Keratinocyte (primary cell): ENCODE measurements at regions not wholly inside any gene's neighbourhood (a gene's known extent, or its start where the extent isn't known, plus 50 kb on each side); places are given as distances from the start of the nearest gene placed in this dataset.

Experiments
- DNase-seq: peaks from one replicate; pipeline ENCODE4 v3.0.0-alpha.2; 2011; ENCODE audit warnings: low read depth, missing footprints, low spot score
- FAIRE-seq: peaks from 2 replicates; lab custom pipeline; 2011; peaks lifted over from hg19 to GRCh38; lab: Jason Lieb, UNC
- H2AFZ ChIP-seq: 2 replicates; pipeline ENCODE4 v1.6.0; 2012; ENCODE audit warnings: low read length, control low read depth, inconsistent platforms; ENCODE audit not compliant: control insufficient read depth
- H3K27ac ChIP-seq: 2 replicates; pipeline ENCODE4 v1.5.1; 2011; ENCODE audit warnings: low read length; ENCODE audit not compliant: control insufficient read depth, insufficient read depth
- H3K27me3 ChIP-seq: 3 replicates; pipeline ENCODE4 v1.6.0; 2011; ENCODE audit warnings: low read length; ENCODE audit not compliant: control insufficient read depth, insufficient read depth; ENCODE audit errors: extremely low read depth
- H3K36me3 ChIP-seq, 2 experiments: 2 replicates in 1 of 2; 3 replicates in 1 of 2; pipeline ENCODE4 v1.5.1; 2011; ENCODE audit warnings: low read length in 2 of 2, mild to moderate bottlenecking in 1 of 2; ENCODE audit not compliant: control insufficient read depth in 2 of 2, insufficient read depth in 2 of 2; ENCODE audit errors: extremely low read depth in 1 of 2
- H3K4me1 ChIP-seq: 3 replicates; pipeline ENCODE4 v1.5.1; 2011; ENCODE audit warnings: low read length; ENCODE audit not compliant: control insufficient read depth, insufficient read depth; ENCODE audit errors: extremely low read depth
- H3K4me2 ChIP-seq: 3 replicates; pipeline ENCODE4 v1.6.0; 2011; ENCODE audit warnings: low read depth, low read length; ENCODE audit not compliant: control insufficient read depth, insufficient read depth; ENCODE audit errors: extremely low read depth
- H3K4me3 ChIP-seq, 3 experiments: fragments of 200-600 bp in 1 of 3; sonication (generic) in 1 of 3; 2 replicates in 2 of 3; 3 replicates in 1 of 3; pipeline ENCODE4 v1.5.1; 2011 to 2016; ENCODE audit warnings: low read length in 3 of 3, mild to moderate bottlenecking in 3 of 3, control low read depth in 2 of 3, inconsistent platforms in 1 of 3, low read depth in 1 of 3, mixed read lengths in 1 of 3, mixed run types in 1 of 3, moderate library complexity in 1 of 3; ENCODE audit not compliant: control insufficient read depth in 2 of 3, insufficient read depth in 2 of 3; ENCODE audit errors: extremely low read depth in 1 of 3
- H3K79me2 ChIP-seq: 2 replicates; pipeline ENCODE4 v1.6.0; 2012; ENCODE audit warnings: low read length; ENCODE audit not compliant: control insufficient read depth, insufficient read depth
- H3K9ac ChIP-seq: 3 replicates; pipeline ENCODE4 v1.6.0; 2011; ENCODE audit warnings: low read length; ENCODE audit not compliant: control insufficient read depth, insufficient read depth; ENCODE audit errors: extremely low read depth
- H3K9me1 ChIP-seq: 3 replicates; pipeline ENCODE4 v1.6.0; 2011; ENCODE audit warnings: low read length; ENCODE audit not compliant: control insufficient read depth, insufficient read depth; ENCODE audit errors: extremely low read depth
- H3K9me3 ChIP-seq: 2 replicates; pipeline ENCODE4 v1.5.1; 2012; ENCODE audit warnings: low read depth, low read length; ENCODE audit not compliant: control insufficient read depth
- H4K20me1 ChIP-seq: 3 replicates; pipeline ENCODE4 v1.6.0; 2011; ENCODE audit warnings: low read length; ENCODE audit not compliant: control insufficient read depth, insufficient read depth; ENCODE audit errors: extremely low read depth
- CTCF ChIP-seq, 3 experiments: IDR thresholded peaks in 1 of 3; conservative IDR thresholded peaks in 1 of 3; optimal IDR thresholded peaks in 1 of 3; 2 replicates in 2 of 3; 3 replicates in 1 of 3; pipeline versions ENCODE3 to v1.5.1; 2011; ENCODE audit warnings: low read length in 3 of 3, mild to moderate bottlenecking in 3 of 3, moderate library complexity in 2 of 3, control low read depth in 1 of 3, inconsistent platforms in 1 of 3; ENCODE audit not compliant: insufficient read depth in 2 of 3; ENCODE audit errors: extremely low read depth in 1 of 3
- EZH2 ChIP-seq: IDR thresholded peaks from one replicate; pipeline ENCODE4 v1.6.1; 2012; ENCODE audit warnings: inconsistent platforms, mild to moderate bottlenecking, low read length, moderate library complexity
- dilution Hi-C: fragments of 300-500 bp; cut with MboI; formaldehyde crosslinking; loops from one replicate; pipeline ENCODE4 v1.7.0; 2020; ENCODE audit warnings: low sequenced_read_pairs; ENCODE audit not compliant: extremely low pct_ligation_motif_present

- no peaks in the 10 kb centered on the region for H3K36me3 ChIP-seq
- DNase-seq (no peak), FAIRE-seq (no peak)
- TF ChIP-seq EZH2 = no peak
- TF ChIP-seq CTCF (optimal IDR thresholded peaks at IDR 0.05 in 1 of 3, IDR thresholded peaks at IDR 0.05 in 1 of 3, conservative IDR thresholded peaks at IDR 0.05 in 1 of 3; ENCODE audit: extremely low read depth in 1 of 3, insufficient read depth in 2 of 3, low read length in 3 of 3) = no peak
- H3K4me2 ChIP-seq = no peak overlapping the region
- dilution Hi-C loops = no loop called here
- H3K9ac ChIP-seq = no peak overlapping the region
- H4K20me1 ChIP-seq = peaks cover 2% of the 10 kb centered on the region
- H3K27me3 ChIP-seq = peaks cover 7% of the 10 kb centered on the region
- no peak overlapping the region for H3K27ac ChIP-seq
- H3K9me3 ChIP-seq = no peaks in the 10 kb centered on the region
- H3K4me3 ChIP-seq = no peak overlapping the region
- H3K9me1 ChIP-seq = no peaks in the 10 kb centered on the region
- H3K79me2 ChIP-seq = no peaks in the 10 kb centered on the region
- no peak overlapping the region for H2AFZ ChIP-seq
- no peaks in the 10 kb centered on the region for H3K4me1 ChIP-seq
These were observed 172.4 kb upstream of the TNRC6C start for GRCh38 chr17:77786090-77786489.

GRCh38 chr17:77786740-77787505 is 171.6 kb upstream of the TNRC6C start:
- dilution Hi-C loops = no loop called here
- H3K27me3 ChIP-seq = peaks cover 7% of the 10 kb centered on the region

More at GRCh38 chr17:77786740-77787505, 171.6 kb upstream of the TNRC6C start:
- no peak for TF ChIP-seq CTCF (optimal IDR thresholded peaks at IDR 0.05 in 1 of 3, IDR thresholded peaks at IDR 0.05 in 1 of 3, conservative IDR thresholded peaks at IDR 0.05 in 1 of 3; ENCODE audit: extremely low read depth in 1 of 3, insufficient read depth in 2 of 3, low read length in 3 of 3)
- no peak for TF ChIP-seq EZH2
- Histone ChIP-seq H3K36me3 (no peaks in the 10 kb centered on the region), H4K20me1 (peaks cover 1% of the 10 kb centered on the region), H3K4me1 (no peaks in the 10 kb centered on the region), H3K9me1 (no peaks in the 10 kb centered on the region), H3K9ac (no peak overlapping the region), H3K79me2 (no peaks in the 10 kb centered on the region), H3K9me3 (no peaks in the 10 kb centered on the region), H3K4me3 (no peak overlapping the region), H3K27ac (no peak overlapping the region), H2AFZ (no peak overlapping the region), H3K4me2 (no peak overlapping the region)
- FAIRE-seq (no peak), DNase-seq (no peak)
